Lung (tissue), 11 donors: ENCODE measurements at regions not wholly inside any gene's neighbourhood (a gene's known extent, or its start where the extent isn't known, plus 50 kb on each side); places are given as distances from the start of the nearest gene placed in this dataset.

Experiments used
- ATAC-seq: fragments of 200-7000 bp; cut with Tn5 transposase; one replicate; pipeline ENCODE4 v1.9.1; 2020; ENCODE audit warnings: moderate number of reproducible peaks; ENCODE audit not compliant: insufficient read depth, low FRiP score
- DNase-seq, 3 donors: peaks; one replicate each; pipeline ENCODE4 v3.0.0-alpha.2; 2013 to 2017
- H3K27ac ChIP-seq, 2 donors: one replicate each; pipeline ENCODE4 v1.5.1; 2013; ENCODE audit warnings: mild to moderate bottlenecking in 2 of 2, moderate library complexity in 2 of 2, control low read depth in 1 of 2, inconsistent platforms in 1 of 2, low read depth in 1 of 2, low read length in 1 of 2
- H3K27me3 ChIP-seq, 3 donors: one replicate each; pipeline ENCODE4 v1.5.1; 2013; ENCODE audit warnings: low read length in 2 of 3; ENCODE audit not compliant: control insufficient read depth in 3 of 3, insufficient read depth in 3 of 3
- H3K36me3 ChIP-seq, 4 donors: one replicate each; pipeline ENCODE4 v1.5.1; 2013; ENCODE audit warnings: low read length in 4 of 4, mild to moderate bottlenecking in 1 of 4, moderate library complexity in 1 of 4; ENCODE audit not compliant: control insufficient read depth in 4 of 4, insufficient read depth in 4 of 4
- H3K4me1 ChIP-seq, 5 donors: one replicate each; pipeline ENCODE4 v1.5.1; 2013; ENCODE audit warnings: low read length in 5 of 5, mild to moderate bottlenecking in 2 of 5, moderate library complexity in 1 of 5; ENCODE audit not compliant: control insufficient read depth in 5 of 5, insufficient read depth in 5 of 5
- H3K4me3 ChIP-seq: one replicate; pipeline ENCODE4 v1.5.1; 2013; ENCODE audit warnings: mild to moderate bottlenecking, control low read depth, moderate library complexity
- H3K9ac ChIP-seq, 2 donors: one replicate each; pipeline ENCODE4 v1.5.1; 2013; ENCODE audit warnings: low read length in 2 of 2, control low read depth in 1 of 2; ENCODE audit not compliant: insufficient read depth in 1 of 2
- H3K9me3 ChIP-seq, 4 donors: one replicate each; pipeline ENCODE4 v1.5.1; 2013; ENCODE audit warnings: low read length in 3 of 4, mild to moderate bottlenecking in 1 of 4, moderate library complexity in 1 of 4; ENCODE audit not compliant: control insufficient read depth in 4 of 4, insufficient read depth in 3 of 4
- WGBS, 2 donors: extraction: QIAGEN DNeasy Blood & Tissue Kit; methylation state at CpG; one replicate each; pipeline ENCODE4 v1.1.7; 2013; 5-methylcytosine and 5-hydroxymethylcytosine counted together
- TF ChIP-seq, protein P1 (sequence below): IDR thresholded peaks from 2 replicates; pipeline ENCODE4 v1.5.1; 2012; ENCODE audit warnings: mild to moderate bottlenecking; ENCODE audit errors: control extremely low read depth, extremely low read depth
- donor health status: control.
- donor health status: control.
- donor health status: Bipolar disorder and iron deficiency.
- donor health status: healthy.
- donor health status: DM: yes; HTN: yes; CAD: no.

DNA sequence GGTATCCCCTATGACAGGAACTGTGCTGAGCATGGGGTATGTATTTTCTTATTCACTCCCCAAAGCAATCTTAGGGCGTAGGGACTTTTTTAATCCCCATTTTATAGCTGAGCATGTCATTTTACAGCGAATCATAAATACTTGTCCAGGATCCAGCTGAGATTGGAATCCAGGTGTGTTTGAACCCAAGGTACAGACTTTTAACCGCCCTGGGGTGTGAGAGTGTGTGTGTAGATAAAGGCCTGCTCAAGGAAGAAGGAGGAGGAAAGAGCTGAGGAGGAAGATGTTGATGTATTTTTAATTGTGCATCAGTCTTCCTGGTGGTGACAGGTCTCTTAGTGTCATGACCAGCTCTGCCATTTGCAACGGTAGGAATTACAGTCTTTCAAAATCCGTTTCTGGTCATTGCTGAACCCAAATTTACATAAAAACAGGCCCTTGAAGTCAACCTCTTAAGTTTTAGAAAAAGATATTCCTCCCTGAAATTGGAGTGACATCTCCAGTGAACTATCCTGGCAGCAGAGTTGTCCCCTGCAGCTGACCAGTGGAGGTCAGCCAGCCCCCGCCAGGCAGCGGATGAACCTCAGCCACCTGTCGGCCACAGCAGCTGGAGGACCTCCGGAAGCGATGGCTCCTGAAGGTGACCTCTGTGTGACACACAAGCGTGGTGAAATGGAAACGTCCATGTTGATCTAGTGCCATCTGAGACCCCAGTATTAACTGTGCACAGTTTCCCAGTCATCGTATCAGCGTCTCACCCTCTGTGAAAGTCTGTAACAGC, 92.8 kb upstream of the MITF start:
- Histone ChIP-seq H3K9me3 (no peaks in the 10 kb centered on the region), H3K4me1 (peaks cover 0 to 35% (median 11%) of the 10 kb centered on the region in 5 donors), H3K9ac (no peak overlapping the region), H3K27ac (no peak overlapping the region), H3K36me3 (no peaks in the 10 kb centered on the region), H3K27me3 (no peaks in the 10 kb centered on the region), H3K4me3 (no peak overlapping the region)
- WGBS, 2 donors: 90 to 91% methylated on average over 14 of the region's 14 CpGs
- TF ChIP-seq, protein P1, sequence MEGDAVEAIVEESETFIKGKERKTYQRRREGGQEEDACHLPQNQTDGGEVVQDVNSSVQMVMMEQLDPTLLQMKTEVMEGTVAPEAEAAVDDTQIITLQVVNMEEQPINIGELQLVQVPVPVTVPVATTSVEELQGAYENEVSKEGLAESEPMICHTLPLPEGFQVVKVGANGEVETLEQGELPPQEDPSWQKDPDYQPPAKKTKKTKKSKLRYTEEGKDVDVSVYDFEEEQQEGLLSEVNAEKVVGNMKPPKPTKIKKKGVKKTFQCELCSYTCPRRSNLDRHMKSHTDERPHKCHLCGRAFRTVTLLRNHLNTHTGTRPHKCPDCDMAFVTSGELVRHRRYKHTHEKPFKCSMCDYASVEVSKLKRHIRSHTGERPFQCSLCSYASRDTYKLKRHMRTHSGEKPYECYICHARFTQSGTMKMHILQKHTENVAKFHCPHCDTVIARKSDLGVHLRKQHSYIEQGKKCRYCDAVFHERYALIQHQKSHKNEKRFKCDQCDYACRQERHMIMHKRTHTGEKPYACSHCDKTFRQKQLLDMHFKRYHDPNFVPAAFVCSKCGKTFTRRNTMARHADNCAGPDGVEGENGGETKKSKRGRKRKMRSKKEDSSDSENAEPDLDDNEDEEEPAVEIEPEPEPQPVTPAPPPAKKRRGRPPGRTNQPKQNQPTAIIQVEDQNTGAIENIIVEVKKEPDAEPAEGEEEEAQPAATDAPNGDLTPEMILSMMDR: no peak
- DNase-seq (no peak), ATAC-seq (no peak)

DNA sequence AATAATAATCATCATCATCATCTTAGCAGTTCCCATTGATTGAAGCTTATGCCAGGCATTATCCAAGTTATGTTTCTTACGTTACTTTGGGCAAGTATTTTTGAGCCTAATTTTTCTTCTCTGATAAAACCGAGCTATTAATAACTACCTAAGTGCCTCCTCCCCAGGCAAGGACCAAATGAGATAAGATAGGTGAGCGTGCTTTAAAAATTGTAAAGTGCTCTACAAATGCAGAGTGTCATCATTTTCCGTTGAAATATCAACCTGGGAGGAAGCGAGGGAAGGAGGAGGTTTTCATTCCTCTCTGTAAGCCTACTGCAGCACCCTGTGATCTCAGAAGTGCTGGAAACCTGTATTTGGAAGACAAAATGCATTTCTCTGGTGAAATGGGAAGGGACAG, 96.7 kb upstream of the MITF start:
- no peak for DNase-seq
- no peaks in the 10 kb centered on the region for H3K9me3 ChIP-seq
- H3K27me3 ChIP-seq: no peaks in the 10 kb centered on the region
- H3K27ac ChIP-seq: no peak overlapping the region
- H3K9ac ChIP-seq: no peak overlapping the region
- peaks cover 0 to 9% (median 0%) of the 10 kb centered on the region in 5 donors for H3K4me1 ChIP-seq
- no peak overlapping the region for H3K4me3 ChIP-seq
- 75 to 85% methylated on average over 5 of the region's 5 CpGs for WGBS, 2 donors
- H3K36me3 ChIP-seq: no peaks in the 10 kb centered on the region
- no peak for ATAC-seq
- TF ChIP-seq, protein P1: no peak

DNA sequence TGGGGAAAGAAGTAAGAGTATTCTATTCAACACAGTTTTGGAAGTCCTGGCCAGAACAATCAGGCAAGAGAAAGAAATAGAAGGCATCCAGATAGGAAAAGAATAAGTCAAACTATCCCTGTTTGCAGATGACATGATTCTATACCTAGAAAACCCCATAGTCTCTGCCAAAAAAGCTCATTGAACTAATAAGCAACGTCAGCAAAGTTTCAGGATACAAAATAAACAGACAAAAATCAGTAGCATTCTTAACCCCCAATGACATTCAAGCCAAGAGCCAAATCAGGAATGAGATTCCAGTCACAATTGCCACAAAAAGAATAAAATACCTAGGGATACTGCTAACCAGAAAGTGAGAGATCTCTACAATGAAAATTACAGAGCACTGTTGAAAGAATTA, 99.4 kb upstream of the MITF start:
- TF ChIP-seq, protein P1: no peak
- 51 to 55% methylated on average over 1 of the region's 1 CpG for WGBS, 2 donors
- no peaks in the 10 kb centered on the region for H3K9me3 ChIP-seq
- no peak overlapping the region for H3K4me3 ChIP-seq
- no peak overlapping the region for H3K27ac ChIP-seq
- no peaks in the 10 kb centered on the region for H3K36me3 ChIP-seq
- no peak for DNase-seq
- no peaks in the 10 kb centered on the region for H3K27me3 ChIP-seq
- H3K9ac ChIP-seq: no peak overlapping the region
- ATAC-seq: no peak
- H3K4me1 ChIP-seq: no peaks in the 10 kb centered on the region

DNA sequence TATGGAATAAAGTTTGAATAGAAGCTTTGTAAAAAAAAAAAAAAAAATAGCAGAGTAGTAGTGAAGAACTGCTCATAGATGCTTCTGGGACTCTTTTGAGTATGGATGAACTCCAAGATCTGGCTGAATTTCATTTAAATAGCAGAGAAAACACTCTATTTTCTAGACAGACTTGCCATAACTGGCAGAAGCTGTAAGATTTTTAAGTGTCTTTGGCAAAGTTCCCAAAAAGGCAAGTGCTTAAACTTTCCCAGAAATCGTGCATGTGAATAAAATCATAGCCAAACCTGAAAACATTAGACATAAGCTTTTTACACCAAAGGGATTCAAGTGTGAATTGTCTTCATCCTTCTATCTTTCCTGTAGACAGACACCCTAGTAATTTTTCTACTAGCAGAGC, 110.3 kb upstream of the MITF start:
- 18 to 23% methylated on average over 1 of the region's 1 CpG for WGBS, 2 donors
- no peaks in the 10 kb centered on the region for H3K27me3 ChIP-seq
- TF ChIP-seq, protein P1: no peak
- H3K4me3 ChIP-seq: no peak overlapping the region
- no peaks in the 10 kb centered on the region for H3K36me3 ChIP-seq
- peaks cover 0 to 15% (median 0%) of the 10 kb centered on the region in 5 donors for H3K4me1 ChIP-seq
- no peak overlapping the region for H3K9ac ChIP-seq
- no peak overlapping the region for H3K27ac ChIP-seq
- ATAC-seq: no peak
- DNase-seq: peak in 2 of 3 donors; percentile 96 to 97
- no peaks in the 10 kb centered on the region for H3K9me3 ChIP-seq
